ENCODE measurements at regions not wholly inside any gene's neighbourhood (a gene's known extent, or its start where the extent isn't known, plus 50 kb on each side); places are given as distances from the start of the nearest gene placed in this dataset.
"Not testable (repeated sequence)": the region's sequence is repeated elsewhere in the genome, so short reads cannot be mapped to it uniquely, and the experiment has no call there.

DNA sequence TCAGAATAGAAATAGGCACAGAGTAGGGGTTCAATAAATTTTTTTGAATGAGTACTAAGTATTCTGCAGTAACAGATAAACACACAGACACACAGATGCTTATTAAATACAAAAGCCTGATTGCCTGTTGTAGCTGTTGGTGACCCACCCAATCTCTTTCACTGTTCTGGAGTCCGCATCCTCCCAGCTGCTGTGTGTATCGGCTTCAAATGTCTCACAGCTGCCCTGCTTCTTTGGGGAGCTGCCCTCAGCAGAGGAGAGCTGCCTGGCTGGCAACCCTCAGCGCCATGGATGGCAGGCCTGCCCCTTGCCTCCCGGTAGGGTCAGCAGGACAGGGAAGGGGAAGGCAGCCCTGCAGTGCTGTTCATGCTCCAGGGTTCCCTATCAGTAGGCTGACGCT lies 50.5 kb upstream of the PRNP start:
- H3K9me3 ChIP-seq: peaks cover 12% of the 10 kb centered on the region
- no peak overlapping the region for H3K4me2 ChIP-seq
- H4K20me1 ChIP-seq: no peaks in the 10 kb centered on the region
- no peaks in the 10 kb centered on the region for H3K27me3 ChIP-seq
- H3K36me3 ChIP-seq: no peaks in the 10 kb centered on the region
- no peak overlapping the region for H3K4me3 ChIP-seq
- no peak for TF ChIP-seq Cebpa-rat (IDR thresholded peaks at IDR 0.05)
- no peak overlapping the region for H3K9ac ChIP-seq
- H3K4me1 ChIP-seq: no peaks in the 10 kb centered on the region
- no peak overlapping the region for H3K27ac ChIP-seq

DNA sequence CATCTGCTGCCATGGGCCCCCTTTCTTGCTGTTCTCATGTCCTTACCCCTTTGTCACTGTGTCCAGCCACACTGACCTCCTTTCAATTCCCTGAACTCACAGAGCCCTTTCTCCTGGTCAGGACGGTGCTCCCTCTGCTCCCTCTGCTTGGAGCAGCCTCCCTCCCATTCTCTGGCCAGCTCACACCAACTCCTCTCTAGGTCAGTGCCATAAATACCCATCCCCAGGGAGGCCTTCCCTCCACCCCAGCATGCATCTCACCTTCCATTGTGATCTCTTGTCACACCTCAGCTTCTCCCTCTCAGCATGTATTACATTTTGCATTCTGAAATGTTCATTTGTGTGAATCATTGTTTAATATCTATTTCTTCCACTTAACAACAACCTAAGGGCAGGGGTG lies 50.9 kb upstream of the PRNP start:
- H3K36me3 ChIP-seq: no peaks in the 10 kb centered on the region
- TF ChIP-seq Cebpa-rat (IDR thresholded peaks at IDR 0.05): no peak
- H3K4me3 ChIP-seq: no peak overlapping the region
- peaks cover 12% of the 10 kb centered on the region for H3K9me3 ChIP-seq
- no peaks in the 10 kb centered on the region for H3K4me1 ChIP-seq
- H3K27ac ChIP-seq: no peak overlapping the region
- H4K20me1 ChIP-seq: no peaks in the 10 kb centered on the region
- no peak overlapping the region for H3K9ac ChIP-seq
- no peak overlapping the region for H3K4me2 ChIP-seq
- no peaks in the 10 kb centered on the region for H3K27me3 ChIP-seq

- H3K4me3 ChIP-seq: no peak overlapping the region
- H3K9ac ChIP-seq: no peak overlapping the region
- no peak overlapping the region for H3K4me2 ChIP-seq
- TF ChIP-seq Cebpa-rat (IDR thresholded peaks at IDR 0.05): no peak
- no peaks in the 10 kb centered on the region for H4K20me1 ChIP-seq
- no peak overlapping the region for H3K27ac ChIP-seq
- H3K27me3 ChIP-seq: no peaks in the 10 kb centered on the region
- H3K9me3 ChIP-seq: peaks cover 12% of the 10 kb centered on the region
- no peaks in the 10 kb centered on the region for H3K36me3 ChIP-seq
- H3K4me1 ChIP-seq: no peaks in the 10 kb centered on the region
Measured at GRCh38 chr20:4633780-4634179, 52.5 kb upstream of the PRNP start.

GRCh38 chr20:4633379-4633778 lies 52.9 kb upstream of the PRNP start:
- no peaks in the 10 kb centered on the region for H3K27me3 ChIP-seq
- H3K27ac ChIP-seq: no peak overlapping the region
- H4K20me1 ChIP-seq: no peaks in the 10 kb centered on the region
- no peak overlapping the region for H3K4me2 ChIP-seq
- H3K36me3 ChIP-seq: no peaks in the 10 kb centered on the region
- no peaks in the 10 kb centered on the region for H3K4me1 ChIP-seq
- H3K4me3 ChIP-seq: no peak overlapping the region
- H3K9me3 ChIP-seq: peaks cover 12% of the 10 kb centered on the region
- no peak for TF ChIP-seq Cebpa-rat (IDR thresholded peaks at IDR 0.05)
- H3K9ac ChIP-seq: no peak overlapping the region

GRCh38 chr20:4632876-4633275 lies 53.4 kb upstream of the PRNP start:
- H3K4me3 ChIP-seq: no peak overlapping the region
- no peaks in the 10 kb centered on the region for H3K4me1 ChIP-seq
- no peak for TF ChIP-seq Cebpa-rat (IDR thresholded peaks at IDR 0.05)
- H3K9me3 ChIP-seq: peaks cover 12% of the 10 kb centered on the region
- no peak overlapping the region for H3K27ac ChIP-seq
- H3K4me2 ChIP-seq: no peak overlapping the region
- no peaks in the 10 kb centered on the region for H3K36me3 ChIP-seq
- no peaks in the 10 kb centered on the region for H4K20me1 ChIP-seq
- H3K27me3 ChIP-seq: no peaks in the 10 kb centered on the region
- no peak overlapping the region for H3K9ac ChIP-seq

DNA sequence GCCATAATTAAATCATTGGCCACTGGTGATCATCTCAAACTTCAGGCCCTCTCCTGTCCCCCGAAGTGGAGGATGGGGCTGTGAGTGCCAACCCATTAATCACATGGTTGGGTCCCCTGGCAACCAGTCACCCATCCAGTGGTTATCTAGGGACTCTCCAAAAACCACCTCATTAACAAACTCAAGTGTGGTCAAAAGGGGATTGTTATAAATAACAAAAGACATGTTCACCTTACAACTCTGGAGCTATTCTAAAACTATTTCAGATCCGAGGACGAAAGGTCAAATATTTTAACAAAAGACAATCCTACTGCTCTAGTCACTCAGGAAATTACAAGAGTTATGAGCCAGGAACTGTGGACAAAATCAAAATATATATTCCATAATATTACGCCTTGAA lies 60.0 kb upstream of the PRNP start:
- TF ChIP-seq Cebpa-rat (IDR thresholded peaks at IDR 0.05): no peak
- no peak overlapping the region for H3K4me3 ChIP-seq

DNA sequence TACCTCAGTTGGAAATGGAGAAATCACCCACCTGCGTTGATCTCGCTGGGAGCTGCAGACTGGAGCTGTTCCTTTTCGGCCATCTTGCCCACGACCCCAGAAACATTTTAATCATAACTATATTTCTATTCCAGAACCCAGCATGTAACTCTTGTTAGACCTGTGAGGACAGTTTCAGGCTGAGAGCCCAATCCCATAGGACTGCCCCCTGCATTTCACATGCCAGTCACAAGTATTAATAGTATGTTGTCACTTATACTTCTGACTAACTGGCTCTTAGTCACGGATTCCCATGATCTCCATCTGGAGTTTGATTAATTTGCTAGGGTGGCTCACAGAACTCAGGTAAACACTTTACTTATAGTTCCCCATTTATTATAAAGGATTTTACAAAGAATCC lies 60.6 kb upstream of the PRNP start:
- Histone ChIP-seq H3K27me3 (no peaks in the 10 kb centered on the region), H3K27ac (no peak overlapping the region), H3K4me2 (no peak overlapping the region), H3K9ac (no peak overlapping the region), H3K9me3 (peaks cover 7% of the 10 kb centered on the region), H3K4me3 (no peak overlapping the region), H3K4me1 (no peaks in the 10 kb centered on the region), H3K36me3 (no peaks in the 10 kb centered on the region), H4K20me1 (no peaks in the 10 kb centered on the region)
- no peak for TF ChIP-seq Cebpa-rat (IDR thresholded peaks at IDR 0.05)

More for the DNA sequence above, 60.0 kb upstream of the PRNP start:
- Histone ChIP-seq H3K4me2 (no peak overlapping the region), H4K20me1 (no peaks in the 10 kb centered on the region), H3K9ac (no peak overlapping the region), H3K36me3 (no peaks in the 10 kb centered on the region), H3K27me3 (no peaks in the 10 kb centered on the region), H3K27ac (no peak overlapping the region), H3K4me1 (no peaks in the 10 kb centered on the region), H3K9me3 (peaks cover 7% of the 10 kb centered on the region)

GRCh38 chr20:4624675-4625336 lies 61.5 kb upstream of the PRNP start:
- not testable (repeated sequence) for H3K9ac ChIP-seq, H4K20me1 ChIP-seq, H3K27me3 ChIP-seq, H3K36me3 ChIP-seq, H3K4me2 ChIP-seq, H3K4me3 ChIP-seq, H3K4me1 ChIP-seq, H3K9me3 ChIP-seq, H3K27ac ChIP-seq

DNA sequence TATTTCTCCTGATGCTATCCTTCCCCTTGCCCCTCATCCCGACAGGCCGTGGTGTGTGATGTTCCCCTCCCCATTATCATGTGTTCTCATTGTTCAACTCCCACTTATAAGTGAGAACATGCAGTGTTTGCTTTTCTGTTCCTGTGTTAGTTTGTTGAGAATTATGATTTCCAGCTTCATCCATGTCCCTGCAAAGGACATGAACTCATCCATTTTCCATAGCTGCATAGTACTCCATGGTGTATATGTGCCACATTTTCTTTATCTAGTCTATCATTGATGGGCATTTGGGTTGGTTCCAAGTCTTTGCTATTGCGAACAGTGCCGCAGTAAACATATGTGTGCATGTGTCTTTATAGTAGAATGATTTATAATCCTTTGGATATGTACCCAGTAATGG lies 67.1 kb upstream of the PRNP start:
- H3K9me3 ChIP-seq, H3K27ac ChIP-seq, H4K20me1 ChIP-seq, H3K36me3 ChIP-seq, H3K4me3 ChIP-seq, H3K27me3 ChIP-seq, H3K9ac ChIP-seq: not testable (repeated sequence)
- Histone ChIP-seq H3K4me2 (peak overlapping the region; percentile 46), H3K4me1 (peaks cover 13% of the 10 kb centered on the region)

GRCh38 chr20:4617484-4617883 lies 68.8 kb upstream of the PRNP start:
- no peak for TF ChIP-seq Cebpa-rat (IDR thresholded peaks at IDR 0.05)
- no peaks in the 10 kb centered on the region for H3K27me3 ChIP-seq
- peaks cover 22% of the 10 kb centered on the region for H3K4me1 ChIP-seq
- no peaks in the 10 kb centered on the region for H3K36me3 ChIP-seq
- no peak overlapping the region for H3K4me2 ChIP-seq
- no peaks in the 10 kb centered on the region for H4K20me1 ChIP-seq
- no peak overlapping the region for H3K27ac ChIP-seq
- 0 out of 2 replicates have a peak, but pooled peaks cover 8% of the 10 kb centered on the region for H3K9me3 ChIP-seq
- no peak overlapping the region for H3K4me3 ChIP-seq
- H3K9ac ChIP-seq: no peak overlapping the region

DNA sequence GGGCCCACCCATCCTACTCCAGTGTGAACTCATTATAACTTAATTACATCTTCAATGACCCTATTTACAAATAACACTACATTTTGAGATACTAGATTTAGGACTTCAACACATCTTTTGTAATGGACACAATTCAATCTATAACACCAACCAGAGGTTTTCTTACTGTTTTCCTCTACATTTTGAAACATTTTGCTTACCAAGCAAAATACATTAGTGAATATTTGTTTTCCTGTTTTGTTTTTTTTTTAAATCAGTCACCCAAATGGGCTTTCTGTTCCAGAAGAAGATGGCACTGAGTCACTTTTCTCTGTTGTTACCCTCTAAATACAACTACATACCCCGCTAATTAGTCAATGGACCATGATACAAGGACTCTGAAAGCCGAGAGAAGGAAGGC lies 69.2 kb upstream of the PRNP start:
- Histone ChIP-seq H3K27me3 (no peaks in the 10 kb centered on the region), H3K27ac (no peak overlapping the region), H3K9me3 (0 out of 2 replicates have a peak, but pooled peaks cover 8% of the 10 kb centered on the region), H3K9ac (no peak overlapping the region), H3K4me2 (no peak overlapping the region), H3K4me1 (peaks cover 22% of the 10 kb centered on the region), H3K36me3 (no peaks in the 10 kb centered on the region), H3K4me3 (no peak overlapping the region), H4K20me1 (no peaks in the 10 kb centered on the region)
- TF ChIP-seq Cebpa-rat (IDR thresholded peaks at IDR 0.05): no peak

All from BLaER1 (cell line).